GM03348 (cell line): ENCODE measurements at regions not wholly inside any gene's neighbourhood (a gene's known extent, or its start where the extent isn't known, plus 50 kb on each side); places are given as distances from the start of the nearest gene placed in this dataset.

Source experiments
- DNase-seq: peaks from one replicate; pipeline ENCODE4 v3.0.0; 2012; ENCODE audit warnings: low spot score

DNA sequence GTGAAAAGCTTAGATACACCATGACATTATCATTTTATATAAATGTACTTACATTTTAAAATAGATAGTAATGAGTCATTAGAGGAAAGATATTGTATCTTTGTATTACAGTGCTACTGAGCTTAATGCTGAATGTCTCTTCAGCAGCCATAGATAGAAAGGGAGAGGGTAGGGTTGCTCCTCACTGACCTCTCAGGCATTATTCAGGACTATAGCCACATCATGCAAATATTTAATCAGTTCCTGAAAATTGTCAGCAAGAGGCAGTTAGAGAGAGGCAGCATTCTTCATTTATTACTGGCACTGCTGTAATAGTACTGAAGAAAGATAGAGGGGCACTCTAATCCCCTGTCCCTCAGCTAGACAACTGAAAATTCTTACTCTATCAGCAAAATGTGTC, 242.0 kb upstream of the TANK start:
- DNase-seq, result no peak

DNA sequence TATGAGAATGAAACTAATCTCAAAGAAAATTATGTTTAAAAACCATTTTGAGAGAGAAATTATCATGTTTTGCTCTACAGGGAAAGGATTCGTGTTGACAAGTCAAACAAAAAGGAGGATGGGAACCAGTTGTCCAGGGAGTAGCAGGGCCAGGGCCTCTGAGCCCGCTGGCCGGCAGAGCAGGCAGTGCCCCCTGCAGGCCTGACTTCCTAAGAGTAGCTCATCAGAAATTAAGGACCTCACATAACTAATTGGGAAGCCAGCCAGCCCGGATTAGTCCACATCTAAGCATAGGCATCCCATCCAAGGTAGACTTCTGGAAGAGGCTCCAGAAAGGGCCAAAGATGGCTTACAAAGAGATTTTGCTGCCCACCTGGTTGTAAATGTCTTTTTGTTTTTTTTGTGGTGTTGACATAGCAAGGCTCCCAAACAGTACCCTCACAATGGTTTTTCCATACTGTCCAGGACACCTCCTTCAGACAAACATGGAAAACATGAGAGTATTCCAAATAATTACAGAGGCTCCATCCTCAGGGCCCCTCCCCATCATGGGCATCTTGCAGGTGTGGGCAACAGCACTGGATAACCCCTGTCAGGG, 241.2 kb upstream of the TANK start:
- no peak for DNase-seq

DNA sequence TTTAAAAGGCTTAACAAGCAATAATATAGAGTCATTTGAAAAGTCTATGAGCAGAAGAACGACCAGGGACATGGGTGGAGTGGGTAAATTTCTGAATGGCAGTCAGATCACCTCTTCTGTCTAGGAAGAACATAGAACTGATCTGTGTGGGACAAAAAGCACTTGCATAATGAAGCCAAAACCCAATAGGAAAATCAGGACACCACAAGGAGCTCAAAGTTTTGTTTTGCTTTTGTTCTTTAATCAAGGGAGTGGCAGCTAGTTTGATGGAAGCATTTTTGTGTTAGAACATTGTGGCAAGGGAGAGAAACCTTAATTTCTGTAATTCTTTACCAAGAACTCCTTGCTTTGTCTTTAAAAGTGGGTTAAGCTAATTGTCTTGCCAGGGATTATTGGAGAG, 240.2 kb upstream of the TANK start:
- no peak for DNase-seq

DNA sequence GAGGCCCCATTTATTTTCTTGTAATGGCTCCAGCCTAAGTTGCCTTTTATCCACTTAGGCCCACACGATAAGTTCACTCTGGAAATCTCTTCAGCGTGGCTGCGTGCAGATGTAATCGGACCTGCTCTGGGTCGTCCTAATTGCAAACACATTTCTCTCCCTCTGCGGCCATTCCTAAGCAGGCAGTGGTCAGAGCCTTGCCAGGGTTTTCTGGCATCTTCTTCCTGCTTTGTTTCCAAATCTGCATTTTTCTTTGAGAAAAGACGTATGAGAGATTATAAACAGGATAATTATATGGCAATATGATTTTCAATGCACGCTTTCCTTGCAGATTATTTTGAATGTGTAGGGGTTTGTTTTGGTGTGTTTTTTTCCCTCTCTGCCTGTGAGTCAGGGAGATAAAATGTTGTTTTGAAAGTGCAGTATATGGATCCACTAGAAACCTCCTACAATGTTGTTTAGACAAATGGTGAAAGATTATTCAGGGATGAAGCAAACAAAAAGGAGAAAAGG, 239.4 kb upstream of the TANK start:
- DNase-seq, result peak; percentile 89

GRCh38 chr2:160921386-160921964, 238.8 kb upstream of the TANK start:
- DNase-seq, result no peak

GRCh38 chr2:160924936-160925353, 235.3 kb upstream of the TANK start:
- no peak for DNase-seq

DNA sequence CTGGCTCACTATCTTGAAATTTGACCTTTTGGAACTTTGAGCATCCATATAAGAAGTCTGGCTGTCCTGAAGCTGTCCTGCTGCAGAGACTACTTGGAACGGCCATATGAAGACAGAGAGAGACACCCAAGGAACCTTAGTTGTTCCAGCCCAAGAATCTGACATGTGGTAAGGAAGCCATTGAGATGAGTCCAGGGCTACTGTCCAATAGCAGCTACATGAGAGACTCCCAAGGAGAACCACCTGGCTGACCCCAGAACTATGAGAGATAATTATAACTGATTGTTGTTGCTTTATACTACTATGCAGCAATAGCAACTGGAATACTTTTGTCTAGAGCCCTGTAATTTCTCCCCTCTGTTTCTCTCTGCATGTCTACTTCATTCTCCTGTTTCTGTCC, 234.3 kb upstream of the TANK start:
- no peak for DNase-seq

DNA sequence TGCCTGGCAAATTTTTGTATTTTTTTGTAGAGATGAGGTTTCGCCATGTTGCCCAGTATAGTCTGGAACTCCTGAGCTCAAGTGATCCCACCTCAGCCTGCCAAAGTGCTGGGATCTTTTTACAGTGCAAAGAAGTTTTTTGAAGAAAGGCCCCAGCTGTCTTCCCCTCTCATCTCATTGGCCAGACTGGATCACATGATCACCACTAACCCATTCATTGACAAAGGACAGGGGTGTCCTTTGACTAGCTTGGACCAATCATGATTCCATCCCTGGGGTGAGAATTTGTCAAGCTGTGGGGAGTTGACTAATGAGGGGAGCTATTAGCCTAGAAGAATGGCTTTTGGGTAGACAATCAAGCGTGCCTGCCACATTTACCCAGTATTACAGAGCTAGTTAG, 232.9 kb upstream of the TANK start:
- no peak for DNase-seq

DNA sequence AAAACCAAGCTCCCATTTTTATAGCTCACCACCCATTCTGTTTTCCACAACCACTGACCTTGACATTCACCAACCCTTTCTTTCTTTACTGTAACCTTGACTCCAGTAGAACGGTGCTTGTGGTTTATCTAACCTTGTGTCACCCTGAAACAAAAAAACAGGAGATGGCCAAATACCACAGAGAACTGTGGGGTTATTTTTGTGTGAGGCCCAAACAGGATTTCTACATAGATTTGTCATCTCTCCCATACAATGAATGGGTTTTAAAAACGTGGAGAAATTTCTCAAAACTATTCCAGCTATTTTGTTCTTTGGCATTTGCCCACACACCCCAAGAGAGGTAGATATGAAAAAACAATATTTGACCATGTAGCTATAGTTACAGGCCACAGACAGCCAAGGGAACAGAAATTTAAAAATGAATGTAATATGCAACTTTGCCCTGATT, 231.3 kb upstream of the TANK start:
- DNase-seq, result peak; percentile 60

DNA sequence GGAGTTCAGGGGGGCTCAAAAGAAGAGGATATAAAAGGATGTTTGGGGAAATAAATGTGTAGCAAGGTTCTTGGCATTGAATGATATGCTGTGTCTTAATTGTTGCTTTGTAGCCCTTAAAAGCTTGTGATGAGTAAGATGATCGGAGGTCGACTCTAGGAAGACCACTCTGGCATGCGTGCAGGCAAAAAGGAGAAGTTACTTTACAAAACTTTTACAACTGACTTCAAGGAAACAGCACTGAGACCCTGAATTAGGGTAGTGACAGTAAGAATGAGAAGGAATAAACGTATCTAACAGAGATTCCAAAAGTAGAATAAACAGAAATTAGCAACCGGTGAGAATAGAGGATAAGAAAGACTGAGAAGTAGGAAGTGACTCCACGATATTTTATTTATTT, 228.7 kb upstream of the TANK start:
- no peak for DNase-seq

- DNase-seq, result peak; percentile 44
Observed at GRCh38 chr2:160932960-160933359, 227.3 kb upstream of the TANK start.

DNA sequence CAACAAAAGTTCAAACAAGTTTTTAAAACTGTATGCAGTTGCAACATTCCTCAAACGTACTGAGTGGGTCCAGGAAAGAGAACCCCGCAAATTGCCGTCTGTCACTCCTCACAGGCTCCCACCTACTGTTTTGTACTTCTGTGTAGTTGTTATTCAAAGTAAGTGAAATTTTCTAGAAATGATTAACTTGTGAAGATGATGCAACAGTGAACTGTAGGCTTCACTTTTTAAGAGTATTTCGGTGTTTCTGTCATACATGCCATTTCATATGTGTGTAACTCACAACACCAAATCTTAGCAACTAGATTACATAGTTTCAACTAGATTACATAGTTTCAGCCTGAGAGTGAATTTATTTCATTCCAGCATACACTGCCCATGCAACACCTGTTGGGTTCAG, 226.0 kb upstream of the TANK start:
- no peak for DNase-seq

GRCh38 chr2:160934991-160935390, 225.2 kb upstream of the TANK start:
- no peak for DNase-seq

DNA sequence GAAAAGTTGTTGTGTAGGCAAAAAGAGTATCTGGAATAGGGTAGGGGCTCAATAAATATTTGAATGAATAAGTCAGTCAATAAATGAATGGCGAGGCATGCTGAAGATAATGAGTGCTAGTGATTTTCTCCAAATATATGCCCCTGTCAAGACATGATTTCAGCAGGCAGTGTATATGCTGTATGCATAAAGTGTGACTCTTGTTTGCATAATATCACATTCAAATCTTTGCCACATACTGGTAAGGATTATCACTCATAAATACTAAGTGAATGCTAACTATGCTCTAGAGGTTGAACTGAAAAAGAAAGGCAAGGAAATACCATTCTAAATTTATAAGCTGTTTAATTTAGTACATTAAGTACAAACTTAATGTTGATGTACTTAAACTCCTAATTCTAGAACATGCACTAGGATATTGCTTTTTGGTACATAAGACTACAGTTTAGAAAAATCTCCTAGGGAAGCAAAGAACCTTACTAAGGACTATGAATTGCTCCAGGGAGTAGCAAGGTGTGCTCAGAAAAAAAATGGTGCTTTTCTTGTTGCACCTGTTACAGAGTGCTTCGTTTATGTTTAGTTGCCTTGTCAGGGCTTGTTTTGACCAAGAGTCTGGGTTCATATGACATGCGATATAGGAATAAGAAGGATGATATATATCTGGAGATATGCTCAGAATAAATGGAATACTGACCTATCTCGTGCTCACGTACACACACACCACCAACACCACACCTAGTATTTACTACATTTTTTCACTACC, 224.0 kb upstream of the TANK start:
- no peak for DNase-seq

DNA sequence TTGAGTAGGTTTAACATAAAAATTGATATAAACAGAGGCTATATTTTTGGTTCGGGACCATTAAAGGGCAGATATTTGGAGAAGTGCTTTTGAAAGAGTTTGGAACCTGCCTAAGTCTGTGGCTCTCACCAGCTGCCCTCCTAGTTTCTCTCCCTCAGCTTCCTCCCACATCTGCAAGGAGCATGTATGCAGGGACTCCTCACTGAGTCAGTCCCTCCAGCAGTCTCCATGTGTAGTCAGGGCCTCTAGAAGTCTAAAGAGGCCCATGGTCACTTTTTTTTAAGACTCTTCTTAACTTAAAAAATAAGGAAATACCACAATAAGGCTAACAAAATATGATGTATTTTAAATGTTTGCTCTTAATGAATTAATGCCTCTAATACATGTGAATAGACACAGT, 220.0 kb upstream of the TANK start:
- peak; percentile 35 for DNase-seq

- DNase-seq, result no peak
Observed at GRCh38 chr2:160940699-160941098, 219.5 kb upstream of the TANK start.

DNA sequence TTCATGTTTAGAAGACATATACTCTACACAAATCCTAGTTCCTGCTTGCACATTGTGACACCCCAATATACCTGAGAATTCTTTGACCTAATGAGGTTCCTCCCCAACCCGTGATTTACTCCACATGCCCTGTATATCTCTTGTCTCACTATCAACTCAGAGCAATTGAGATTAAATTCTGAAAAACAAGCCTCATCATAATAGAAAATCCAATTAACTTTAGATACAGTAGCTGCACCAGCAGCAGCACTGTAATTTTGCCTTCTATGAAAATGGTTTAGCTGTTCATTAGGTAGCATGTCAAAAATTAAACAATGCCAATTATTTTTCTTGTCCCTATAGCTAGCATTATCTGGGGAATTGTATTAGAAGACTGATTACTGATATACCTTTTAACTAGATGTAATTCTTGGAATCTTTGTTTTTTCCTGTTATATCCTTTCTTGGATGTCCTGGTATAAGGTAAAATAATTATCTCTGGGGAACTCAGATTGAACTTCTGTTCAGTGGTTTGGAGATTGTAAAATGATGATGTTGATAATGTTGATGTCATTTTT, 218.9 kb upstream of the TANK start:
- no peak for DNase-seq

GRCh38 chr2:160942476-160943142, 217.6 kb upstream of the TANK start:
- DNase-seq, result no peak

DNA sequence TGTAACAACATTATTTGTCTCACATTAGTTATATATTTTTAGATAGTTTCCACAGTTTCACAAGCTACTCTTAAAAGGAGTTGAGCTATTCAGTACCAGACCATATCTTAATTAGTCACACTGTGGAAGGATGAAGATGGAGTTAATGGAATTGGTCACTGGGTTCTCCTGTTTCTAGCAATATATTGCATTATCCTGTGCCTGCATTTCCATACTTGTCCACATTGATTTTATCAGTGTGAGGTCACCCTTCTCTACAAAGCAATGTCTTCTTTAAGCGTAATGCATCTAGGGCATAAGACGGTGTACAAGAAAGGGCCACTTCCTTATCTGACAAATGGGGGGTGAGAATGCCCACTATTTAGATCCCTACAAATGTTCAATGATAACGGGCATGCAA, 216.8 kb upstream of the TANK start:
- no peak for DNase-seq

DNA sequence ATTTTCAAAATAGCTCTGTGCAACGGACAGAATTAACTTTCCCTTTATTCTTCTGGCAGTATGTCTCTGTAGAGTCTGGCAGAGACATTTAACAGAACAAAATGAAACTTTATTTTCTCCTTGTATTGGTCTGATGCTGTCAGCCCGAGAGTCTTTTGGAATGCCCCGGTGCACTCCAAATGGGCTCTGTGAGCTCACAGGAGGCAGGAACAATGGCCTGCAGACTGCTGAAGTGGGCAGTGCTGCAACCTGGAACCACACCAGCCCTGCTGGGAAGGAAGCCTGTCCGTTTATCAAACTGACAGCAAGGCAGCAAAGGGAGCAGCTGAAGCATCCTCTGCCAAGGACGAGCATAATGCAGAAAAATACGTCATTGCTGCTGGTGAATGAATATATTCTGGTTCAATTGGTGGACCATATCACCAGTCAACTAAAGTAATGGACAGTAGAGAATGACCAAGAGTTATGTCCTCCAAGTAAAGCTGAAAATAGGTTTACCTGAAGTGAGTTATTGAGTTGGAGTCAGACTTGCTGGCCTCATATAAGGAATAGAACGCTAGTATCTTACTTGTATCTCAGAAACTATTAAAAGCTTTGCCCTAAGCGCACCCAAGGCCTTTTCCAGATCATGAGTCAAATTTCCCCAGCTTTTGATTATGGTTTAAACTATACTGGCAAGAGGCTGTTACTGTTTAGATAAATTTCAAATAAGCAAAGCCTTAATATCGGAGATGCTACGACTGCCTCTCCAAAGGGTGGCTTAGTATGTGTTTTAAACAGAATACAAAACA, 207.6 kb upstream of the TANK start:
- DNase-seq, result peak; percentile 55

DNA sequence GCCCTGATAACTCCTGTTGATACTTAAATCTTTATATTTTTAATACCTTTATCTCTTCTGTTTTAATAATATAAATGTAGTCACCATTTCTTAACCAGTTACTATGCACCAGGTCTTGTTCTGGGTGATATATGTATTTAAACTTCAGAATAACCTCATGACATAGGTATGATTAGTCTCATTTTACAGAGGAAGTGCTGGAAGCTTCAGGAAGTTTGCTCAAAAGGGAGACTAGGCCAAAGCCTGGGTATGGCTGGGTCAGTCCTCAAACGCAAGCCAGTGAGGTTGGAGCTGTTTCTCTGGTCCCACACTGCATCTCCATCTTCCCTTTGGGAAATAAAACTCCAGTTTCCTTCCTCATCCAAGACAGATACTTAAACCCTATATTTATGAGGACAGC, 204.7 kb upstream of the TANK start:
- no peak for DNase-seq
